Ishikawa (cell line): ENCODE measurements at regions not wholly inside any gene's neighbourhood (a gene's known extent, or its start where the extent isn't known, plus 50 kb on each side); places are given as distances from the start of the nearest gene placed in this dataset.

ENCODE experiments used
- EGR1 ChIP-seq: IDR thresholded peaks from 2 replicates; pipeline ENCODE4 v1.6.1; 2012
- EP300 ChIP-seq: IDR thresholded peaks from 2 replicates; pipeline ENCODE4 v1.6.1; 2012; ENCODE audit warnings: borderline replicate concordance
- TAF1 ChIP-seq: IDR thresholded peaks from 2 replicates; pipeline ENCODE4 v1.6.1; 2012; ENCODE audit warnings: low read depth, mild to moderate bottlenecking
- TF ChIP-seq, protein P1 (sequence below): IDR thresholded peaks from 2 replicates; pipeline ENCODE4 v1.6.1; 2012; ENCODE audit warnings: low read depth, mild to moderate bottlenecking

- TF ChIP-seq EGR1 (no peak), TAF1 (no peak), EP300 (no peak)
- TF ChIP-seq, protein P1, sequence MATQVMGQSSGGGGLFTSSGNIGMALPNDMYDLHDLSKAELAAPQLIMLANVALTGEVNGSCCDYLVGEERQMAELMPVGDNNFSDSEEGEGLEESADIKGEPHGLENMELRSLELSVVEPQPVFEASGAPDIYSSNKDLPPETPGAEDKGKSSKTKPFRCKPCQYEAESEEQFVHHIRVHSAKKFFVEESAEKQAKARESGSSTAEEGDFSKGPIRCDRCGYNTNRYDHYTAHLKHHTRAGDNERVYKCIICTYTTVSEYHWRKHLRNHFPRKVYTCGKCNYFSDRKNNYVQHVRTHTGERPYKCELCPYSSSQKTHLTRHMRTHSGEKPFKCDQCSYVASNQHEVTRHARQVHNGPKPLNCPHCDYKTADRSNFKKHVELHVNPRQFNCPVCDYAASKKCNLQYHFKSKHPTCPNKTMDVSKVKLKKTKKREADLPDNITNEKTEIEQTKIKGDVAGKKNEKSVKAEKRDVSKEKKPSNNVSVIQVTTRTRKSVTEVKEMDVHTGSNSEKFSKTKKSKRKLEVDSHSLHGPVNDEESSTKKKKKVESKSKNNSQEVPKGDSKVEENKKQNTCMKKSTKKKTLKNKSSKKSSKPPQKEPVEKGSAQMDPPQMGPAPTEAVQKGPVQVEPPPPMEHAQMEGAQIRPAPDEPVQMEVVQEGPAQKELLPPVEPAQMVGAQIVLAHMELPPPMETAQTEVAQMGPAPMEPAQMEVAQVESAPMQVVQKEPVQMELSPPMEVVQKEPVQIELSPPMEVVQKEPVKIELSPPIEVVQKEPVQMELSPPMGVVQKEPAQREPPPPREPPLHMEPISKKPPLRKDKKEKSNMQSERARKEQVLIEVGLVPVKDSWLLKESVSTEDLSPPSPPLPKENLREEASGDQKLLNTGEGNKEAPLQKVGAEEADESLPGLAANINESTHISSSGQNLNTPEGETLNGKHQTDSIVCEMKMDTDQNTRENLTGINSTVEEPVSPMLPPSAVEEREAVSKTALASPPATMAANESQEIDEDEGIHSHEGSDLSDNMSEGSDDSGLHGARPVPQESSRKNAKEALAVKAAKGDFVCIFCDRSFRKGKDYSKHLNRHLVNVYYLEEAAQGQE, result no peak
These were observed 997.1 kb downstream of the CDH18 start for GRCh38 chr5:18990852-18991251.
